ENCODE measurements at regions not wholly inside any gene's neighbourhood (a gene's known extent, or its start where the extent isn't known, plus 50 kb on each side); places are given as distances from the start of the nearest gene placed in this dataset.

DNA sequence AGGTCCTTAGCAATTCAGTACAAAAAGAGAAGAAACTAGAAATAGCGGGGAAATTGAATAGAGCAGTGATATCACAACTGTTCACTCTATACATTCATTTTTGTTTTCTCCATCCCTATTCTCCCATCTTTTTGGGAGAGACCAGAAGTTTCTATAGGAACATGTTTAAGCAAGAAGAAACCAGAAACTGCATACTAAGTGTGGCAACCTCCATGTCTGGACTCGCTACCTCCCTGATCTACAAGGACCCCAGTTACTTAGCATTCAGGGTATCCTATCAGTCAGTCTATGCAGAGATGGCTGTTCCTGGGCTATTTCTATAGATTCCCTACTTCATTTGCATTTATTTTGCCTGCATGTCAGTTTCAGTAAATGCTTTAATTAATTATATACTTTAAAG lies 178.6 kb downstream of the PHLDA1 start:
- in situ Hi-C loops (cut with HindIII; ENCODE audit: low pct_unique_long_range_greater_than_20kb, low sequenced_read_pairs) = no loop called here
- DNase-seq (ENCODE audit: low read depth) = no peak

DNA sequence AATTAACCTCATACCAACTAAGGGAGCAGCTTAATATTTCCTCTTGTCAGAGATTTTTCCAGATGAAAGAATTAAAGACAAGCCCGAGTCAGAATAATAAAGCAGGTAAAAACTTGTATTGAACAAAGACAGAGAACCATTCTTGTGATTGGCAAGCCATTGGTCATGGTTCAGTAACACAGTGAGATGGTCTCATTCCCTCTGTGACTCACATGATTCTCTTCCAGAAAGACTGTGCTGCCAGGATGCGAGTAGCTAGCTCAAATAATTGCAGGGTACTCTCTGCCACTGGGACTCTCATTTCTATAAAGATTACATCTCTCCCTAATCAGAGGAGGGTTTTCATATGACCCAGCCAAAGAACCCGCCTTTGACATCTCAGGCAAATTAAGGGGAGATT lies 179.4 kb downstream of the PHLDA1 start:
- in situ Hi-C loops (cut with HindIII; ENCODE audit: low pct_unique_long_range_greater_than_20kb, low sequenced_read_pairs) = no loop called here
- peak; percentile 60 for DNase-seq (ENCODE audit: low read depth)

DNA sequence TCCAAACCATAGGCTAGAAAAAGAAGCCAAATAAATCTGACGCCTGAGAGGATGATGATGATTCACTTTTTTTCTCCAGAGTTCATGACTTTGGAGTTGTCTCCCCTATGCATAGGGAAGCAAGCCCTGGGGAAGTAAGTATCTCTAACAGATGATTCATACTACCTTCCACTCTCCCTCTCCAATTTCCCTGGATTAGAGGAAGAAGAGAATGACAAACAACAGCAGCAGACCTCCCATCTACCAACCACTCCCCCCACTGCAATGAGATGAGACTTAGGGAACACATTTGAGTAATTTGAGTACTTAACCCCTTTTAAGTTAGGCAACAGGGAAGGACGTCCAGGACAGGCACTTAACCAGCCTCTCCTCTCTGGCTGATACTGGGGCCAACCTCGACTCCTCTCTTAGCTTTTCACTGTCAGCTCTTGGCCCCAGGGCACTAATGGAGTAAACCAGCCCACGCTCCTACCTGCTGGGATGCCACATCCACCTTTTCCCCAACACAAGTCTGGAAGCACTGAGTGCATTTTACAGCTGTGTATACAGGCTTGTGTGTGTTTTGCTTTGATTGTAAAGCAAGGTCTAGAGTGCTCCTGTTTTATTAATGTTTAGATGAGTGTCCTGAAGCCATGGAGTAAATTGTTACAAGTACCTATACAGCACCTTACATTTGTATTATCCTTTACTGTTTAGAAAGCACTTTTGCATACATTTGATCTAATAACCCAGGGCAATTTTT lies 180.7 kb downstream of the PHLDA1 start:
- DNase-seq (ENCODE audit: low read depth) = peak; percentile 27
- in situ Hi-C loops (cut with HindIII; ENCODE audit: low pct_unique_long_range_greater_than_20kb, low sequenced_read_pairs) = no loop called here

DNA sequence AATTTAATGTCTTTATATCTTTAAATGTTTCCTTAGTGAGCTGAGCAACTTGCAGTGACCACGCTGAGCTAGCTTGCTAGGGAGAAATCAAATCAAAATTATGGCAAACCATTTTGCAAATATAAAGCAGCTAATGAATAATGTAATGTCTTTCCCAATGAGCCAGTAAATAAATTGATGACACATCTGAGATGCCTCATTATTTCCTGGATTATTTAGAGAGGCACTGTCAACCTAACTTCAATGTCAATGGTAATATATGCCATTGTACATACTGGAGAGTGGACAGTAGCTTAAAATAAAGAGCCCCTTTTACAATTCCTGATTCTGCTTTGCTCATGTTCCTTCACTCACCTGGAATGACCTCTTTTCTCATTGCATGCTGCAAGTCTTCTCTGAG lies 182.6 kb downstream of the PHLDA1 start:
- DNase-seq (ENCODE audit: low read depth) = no peak
- in situ Hi-C loops (cut with HindIII; ENCODE audit: low pct_unique_long_range_greater_than_20kb, low sequenced_read_pairs) = no loop called here

DNA sequence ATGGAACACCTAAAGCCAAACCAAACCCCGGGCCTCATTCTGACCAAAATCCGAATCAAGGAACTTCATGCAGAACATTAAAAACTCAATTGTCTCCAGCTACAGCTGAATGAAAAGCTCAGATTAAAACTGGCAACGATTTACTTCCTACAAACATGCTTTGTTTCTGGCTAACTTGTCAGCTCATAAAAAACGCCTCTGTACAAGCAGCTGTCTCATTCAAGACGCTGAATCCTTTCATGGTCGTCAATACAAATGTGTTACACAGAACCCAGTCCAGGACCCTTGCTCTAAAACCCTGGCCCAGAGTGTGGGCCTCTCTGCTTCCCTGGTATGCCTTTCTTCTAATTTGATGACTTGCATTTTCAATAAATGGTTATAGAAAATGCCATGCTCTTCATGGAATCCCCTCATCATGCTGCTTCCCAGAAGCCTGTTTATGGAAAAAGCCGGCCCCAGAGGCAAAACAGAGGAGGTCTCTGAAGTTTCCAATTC lies 183.1 kb downstream of the PHLDA1 start:
- DNase-seq (ENCODE audit: low read depth) = no peak
- in situ Hi-C loops (cut with HindIII; ENCODE audit: low pct_unique_long_range_greater_than_20kb, low sequenced_read_pairs) = no loop called here

DNA sequence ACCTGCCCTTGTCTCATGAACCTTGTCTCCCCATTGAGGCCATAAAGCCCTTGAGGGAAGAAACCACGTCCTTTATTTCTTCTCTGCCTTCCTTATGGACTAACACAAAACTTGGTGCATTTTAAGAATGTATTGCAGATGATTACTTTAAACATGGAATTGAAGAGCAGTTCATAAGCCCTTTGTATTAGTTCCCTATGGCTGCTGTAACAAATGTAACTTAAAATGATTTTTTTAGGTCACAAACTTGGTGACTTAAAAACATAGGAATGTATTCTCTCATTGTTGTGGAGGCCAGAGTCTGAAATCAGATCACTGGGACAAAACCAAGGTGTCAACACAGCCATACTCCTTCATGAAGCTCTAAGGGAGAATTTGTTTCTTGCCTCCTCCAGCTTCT lies 185.5 kb downstream of the PHLDA1 start:
- DNase-seq (ENCODE audit: low read depth) = no peak
- in situ Hi-C loops (cut with HindIII; ENCODE audit: low pct_unique_long_range_greater_than_20kb, low sequenced_read_pairs) = no loop called here

DNA sequence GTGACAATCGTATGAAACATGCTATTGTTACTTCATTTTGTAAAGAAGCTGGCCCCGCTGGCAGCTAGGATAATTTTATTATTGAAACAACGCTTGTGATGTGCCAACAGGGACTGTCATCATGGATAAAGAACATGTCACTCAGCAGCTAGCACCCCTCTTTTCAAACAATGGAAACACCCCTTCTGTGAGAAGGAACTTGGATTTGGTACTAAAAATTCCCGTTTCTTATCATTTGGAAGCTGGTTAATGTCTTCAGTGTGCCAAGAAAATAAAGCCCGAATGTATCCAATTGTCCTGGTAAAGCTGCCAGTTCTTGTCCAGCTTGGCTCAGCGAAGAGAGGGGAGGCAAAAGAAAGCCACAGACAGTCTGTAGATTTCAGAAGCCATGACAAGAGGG lies 186.6 kb downstream of the PHLDA1 start:
- in situ Hi-C loops (cut with HindIII; ENCODE audit: low pct_unique_long_range_greater_than_20kb, low sequenced_read_pairs) = no loop called here

DNA sequence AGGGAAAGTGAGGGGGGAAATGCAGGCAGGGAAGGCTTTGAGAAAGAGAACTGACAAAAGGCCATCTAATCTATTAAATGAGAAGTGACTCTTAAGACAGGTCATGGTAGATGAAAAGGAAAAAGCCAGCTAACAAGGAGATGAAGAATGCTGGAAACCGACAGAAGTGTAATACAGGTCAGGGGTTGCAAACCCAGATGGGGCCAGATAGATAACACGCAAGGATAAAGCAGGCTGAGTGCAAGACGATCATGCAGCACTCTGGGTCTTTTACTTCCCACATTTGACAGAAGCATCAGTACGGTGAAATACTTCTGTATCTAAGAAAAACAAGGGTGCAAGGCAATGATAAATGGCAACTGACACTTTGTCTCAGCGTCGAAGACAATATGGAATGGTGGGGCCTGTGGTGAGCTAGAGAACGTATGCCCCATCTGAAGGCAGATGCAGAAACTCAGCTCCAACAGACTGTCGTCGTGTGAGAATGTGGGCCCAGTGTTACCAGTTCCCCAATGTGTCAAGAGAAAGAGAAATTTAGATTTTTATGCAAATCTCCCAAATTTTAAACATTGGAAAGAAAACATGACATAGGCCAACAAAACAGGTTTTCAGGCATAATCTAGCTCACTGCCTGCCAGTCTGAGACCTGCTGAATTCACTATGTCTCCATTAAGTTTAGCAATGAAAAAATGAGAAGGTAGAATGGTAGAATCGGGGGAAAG lies 187.4 kb downstream of the PHLDA1 start:
- DNase-seq (ENCODE audit: low read depth) = no peak
- in situ Hi-C loops (cut with HindIII; ENCODE audit: low pct_unique_long_range_greater_than_20kb, low sequenced_read_pairs) = no loop called here

More for the DNA sequence above, 186.6 kb downstream of the PHLDA1 start:
- no peak for DNase-seq (ENCODE audit: low read depth)

DNA sequence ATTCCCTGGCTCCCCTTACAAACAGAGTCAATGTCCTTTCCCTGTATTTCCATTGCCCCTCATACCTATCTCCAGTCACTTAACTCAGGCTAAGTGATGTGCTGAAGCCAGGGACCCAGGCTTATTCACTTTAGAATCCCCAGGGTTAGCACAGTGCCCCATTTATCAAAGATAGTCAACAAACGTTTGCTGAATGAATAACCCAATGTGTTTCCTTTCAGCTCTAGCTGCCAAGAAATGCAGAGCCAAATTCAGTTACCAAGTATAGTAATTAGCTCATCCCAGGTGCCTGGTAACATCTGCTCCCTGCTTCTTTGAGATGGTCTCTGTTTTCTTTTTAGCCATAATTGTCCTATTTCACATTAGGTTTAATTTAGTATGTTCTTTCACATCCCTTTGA lies 189.5 kb downstream of the PHLDA1 start:
- in situ Hi-C loops (cut with HindIII; ENCODE audit: low pct_unique_long_range_greater_than_20kb, low sequenced_read_pairs) = no loop called here
- DNase-seq (ENCODE audit: low read depth) = no peak

DNA sequence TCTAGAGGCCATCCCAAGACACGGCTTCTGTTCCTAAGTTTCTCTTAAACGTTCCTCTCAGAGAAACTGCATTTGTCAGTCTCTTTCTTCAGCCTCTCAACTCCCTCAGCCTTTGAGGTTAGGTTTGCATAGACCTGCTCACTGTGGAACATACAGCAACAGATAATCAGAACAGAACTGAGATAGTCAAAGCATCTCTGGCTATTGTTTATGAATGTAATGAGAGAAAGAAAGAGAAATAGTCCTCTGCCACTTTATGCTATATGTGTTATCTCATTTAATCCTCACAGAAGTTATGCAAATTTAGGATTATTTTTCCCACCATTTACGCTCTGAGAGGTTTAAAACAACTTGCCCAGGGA lies 190.6 kb downstream of the PHLDA1 start:
- in situ Hi-C loops (cut with HindIII; ENCODE audit: low pct_unique_long_range_greater_than_20kb, low sequenced_read_pairs) = no loop called here
- no peak for DNase-seq (ENCODE audit: low read depth)

DNA sequence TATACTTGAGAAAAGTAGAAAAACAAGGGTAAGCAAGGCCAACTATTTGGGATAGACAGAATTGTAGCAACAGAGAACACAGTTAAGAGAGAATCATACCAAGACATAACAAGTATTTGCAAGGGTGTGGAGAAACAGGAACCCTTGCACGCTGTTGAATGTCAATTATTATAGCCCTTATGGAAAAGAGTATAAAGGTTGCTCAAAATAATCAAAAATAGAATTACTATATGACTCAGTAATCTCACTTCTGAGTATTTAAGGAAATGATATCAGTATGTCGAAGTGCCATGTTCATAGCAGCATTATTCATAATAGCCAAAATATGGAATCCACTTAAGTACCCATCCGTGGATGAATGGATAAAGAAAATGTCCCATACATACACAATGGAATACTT lies 193.3 kb downstream of the PHLDA1 start:
- in situ Hi-C loops (cut with HindIII; ENCODE audit: low pct_unique_long_range_greater_than_20kb, low sequenced_read_pairs) = no loop called here
- no peak for DNase-seq (ENCODE audit: low read depth)

DNA sequence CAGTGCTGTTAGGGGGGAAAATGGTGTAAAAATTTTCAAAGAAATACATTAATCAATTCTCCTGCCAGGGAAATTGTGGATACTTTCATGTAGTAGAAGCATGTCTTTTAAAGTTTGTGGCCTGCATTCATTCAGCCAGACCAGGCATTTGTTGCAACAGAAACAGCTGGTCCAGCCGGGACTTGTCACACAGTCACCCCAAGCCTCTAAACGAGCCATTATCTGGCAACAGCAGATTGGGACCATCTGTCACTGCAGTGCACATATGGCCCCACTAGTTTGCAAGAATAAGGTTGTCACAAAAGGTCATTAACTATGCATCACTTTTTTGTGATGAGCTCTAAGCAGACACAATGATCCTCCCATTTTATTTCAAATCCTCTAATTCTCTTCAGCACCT lies 193.9 kb downstream of the PHLDA1 start:
- in situ Hi-C loops (cut with HindIII; ENCODE audit: low pct_unique_long_range_greater_than_20kb, low sequenced_read_pairs) = no loop called here
- no peak for DNase-seq (ENCODE audit: low read depth)

DNA sequence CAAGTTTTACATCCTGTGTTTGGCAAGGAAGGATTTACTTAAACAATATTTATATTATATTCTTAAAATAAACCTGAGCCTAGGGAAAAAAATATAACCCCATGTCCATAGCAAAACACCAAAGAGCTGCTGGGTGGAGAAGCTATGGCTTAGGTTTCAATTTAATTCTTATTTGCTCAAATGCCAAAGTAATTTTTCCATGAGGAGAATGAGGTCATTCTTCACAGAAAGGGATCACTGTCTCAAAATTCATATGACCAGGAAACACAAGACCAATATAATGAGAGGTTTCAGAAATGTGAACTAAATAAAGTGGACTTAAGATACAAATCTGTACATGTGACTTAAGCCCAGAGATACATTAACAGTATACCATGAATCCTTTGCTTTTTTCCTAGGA lies 195.0 kb downstream of the PHLDA1 start:
- DNase-seq (ENCODE audit: low read depth) = no peak
- in situ Hi-C loops (cut with HindIII; ENCODE audit: low pct_unique_long_range_greater_than_20kb, low sequenced_read_pairs) = no loop called here

DNA sequence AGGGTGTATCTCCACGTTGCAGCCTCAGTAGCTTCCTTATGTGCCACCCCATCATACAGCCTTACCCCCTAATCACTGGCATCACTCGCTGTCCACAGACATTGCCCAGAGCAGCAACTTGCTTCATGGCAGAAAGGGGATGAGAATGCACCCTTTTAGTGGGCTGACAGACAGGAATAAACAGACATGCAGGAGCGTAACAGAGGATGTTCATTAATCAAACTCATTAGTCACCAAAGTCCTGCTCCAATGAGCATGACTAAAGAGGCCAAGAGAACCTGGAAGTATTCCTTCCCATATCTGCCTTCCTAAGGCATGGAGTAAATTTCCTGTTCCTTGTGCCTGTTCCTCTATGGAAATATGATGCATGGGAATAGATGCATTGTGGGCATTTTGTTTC lies 197.0 kb downstream of the PHLDA1 start:
- in situ Hi-C loops (cut with HindIII; ENCODE audit: low pct_unique_long_range_greater_than_20kb, low sequenced_read_pairs) = no loop called here
- DNase-seq (ENCODE audit: low read depth) = peak; percentile 84

DNA sequence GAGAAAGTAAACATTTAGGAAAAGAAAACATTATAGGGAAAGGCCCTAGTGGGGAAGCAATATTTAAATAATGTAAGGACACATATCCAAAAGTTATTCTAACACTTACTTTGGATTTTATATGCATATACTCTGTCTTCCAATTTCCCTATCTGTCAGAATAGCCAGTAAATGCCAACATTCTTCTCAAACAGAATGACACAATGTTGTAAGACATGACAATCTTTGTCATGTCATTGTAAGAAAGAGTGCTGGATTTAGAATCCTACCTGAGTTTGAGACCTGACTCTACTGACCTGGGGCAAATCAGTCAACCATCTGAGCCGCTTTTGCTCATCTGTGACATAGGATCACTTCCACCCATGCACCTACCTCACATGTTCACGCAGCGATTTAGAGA lies 198.3 kb downstream of the PHLDA1 start:
- no peak for DNase-seq (ENCODE audit: low read depth)
- in situ Hi-C loops (cut with HindIII; ENCODE audit: low pct_unique_long_range_greater_than_20kb, low sequenced_read_pairs) = no loop called here

DNA sequence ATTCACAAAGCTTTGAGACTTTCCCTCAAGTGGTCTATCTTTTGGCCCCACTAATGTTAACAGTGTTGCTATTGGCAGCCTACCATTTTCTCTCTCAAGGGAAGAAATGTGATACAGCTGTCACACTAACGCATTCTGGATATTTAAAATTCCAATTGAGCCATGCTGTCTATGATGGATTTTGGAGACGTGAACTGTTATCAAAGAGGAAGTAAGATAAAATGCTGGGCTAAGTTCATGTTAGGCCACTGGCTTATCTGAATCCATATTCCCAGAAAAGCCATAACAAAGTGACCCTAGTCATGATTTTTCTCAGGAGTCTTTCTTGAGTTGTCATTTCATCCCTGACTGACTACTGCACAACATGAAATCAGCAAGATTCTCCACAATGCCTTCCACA lies 200.2 kb downstream of the PHLDA1 start:
- in situ Hi-C loops (cut with HindIII; ENCODE audit: low pct_unique_long_range_greater_than_20kb, low sequenced_read_pairs) = no loop called here
- DNase-seq (ENCODE audit: low read depth) = no peak

DNA sequence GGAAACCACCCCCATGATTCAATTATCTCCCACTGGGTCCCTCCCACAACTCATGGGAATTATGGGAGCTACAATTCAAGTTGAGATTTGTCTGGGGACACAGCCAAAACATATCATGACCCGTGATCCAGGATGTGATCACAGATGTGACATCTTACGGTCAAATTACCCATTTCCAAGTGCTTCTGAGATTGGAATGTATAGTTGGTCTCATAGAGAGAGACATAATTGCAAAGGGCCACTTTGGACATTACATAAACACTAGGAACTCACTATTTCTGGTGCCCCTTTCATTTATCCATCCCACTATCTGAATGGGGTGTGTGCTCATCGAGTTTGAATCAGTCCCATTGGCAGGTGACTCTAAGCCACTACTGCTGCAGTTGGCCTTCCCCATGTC lies 204.5 kb downstream of the PHLDA1 start:
- in situ Hi-C loops (cut with HindIII; ENCODE audit: low pct_unique_long_range_greater_than_20kb, low sequenced_read_pairs) = no loop called here
- DNase-seq (ENCODE audit: low read depth) = no peak

DNA sequence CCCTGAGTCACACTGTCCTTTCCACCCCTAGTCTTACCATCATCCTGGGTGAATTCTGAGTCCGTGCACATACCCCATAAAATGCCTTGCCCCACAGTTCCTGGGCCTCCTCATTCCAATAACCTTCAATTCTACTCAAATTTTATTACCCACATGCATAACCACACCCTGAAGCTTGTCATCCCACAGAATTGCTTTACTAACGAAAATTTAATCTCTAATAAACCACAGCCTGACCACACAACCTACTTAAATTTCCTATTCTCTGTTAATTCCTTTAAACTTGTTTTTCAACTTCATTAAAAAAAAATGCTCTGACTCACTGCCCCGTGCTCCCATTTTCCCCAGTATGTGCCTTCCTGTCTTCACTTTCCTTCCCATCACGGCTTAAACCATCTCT lies 205.9 kb downstream of the PHLDA1 start:
- in situ Hi-C loops (cut with HindIII; ENCODE audit: low pct_unique_long_range_greater_than_20kb, low sequenced_read_pairs) = no loop called here
- peak; percentile 89 for DNase-seq (ENCODE audit: low read depth)

DNA sequence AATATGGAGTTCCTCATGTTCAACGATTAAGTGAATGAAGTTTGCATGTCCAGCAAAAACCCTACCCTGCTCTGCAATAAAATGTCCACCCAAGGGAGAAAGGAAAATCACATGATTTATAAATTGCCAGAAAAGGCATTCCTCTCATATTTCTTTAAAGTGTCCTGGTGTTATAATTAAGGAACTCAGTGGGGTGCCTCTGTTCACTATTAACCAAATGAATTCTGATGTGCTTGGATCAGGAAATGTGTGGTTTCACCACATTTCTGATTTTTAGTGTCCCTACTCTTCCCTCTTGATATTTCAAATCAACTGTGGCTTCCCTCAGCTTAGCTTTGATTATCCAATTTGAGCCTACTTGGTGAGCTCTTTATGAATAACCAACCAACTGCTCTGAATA lies 208.1 kb downstream of the PHLDA1 start:
- in situ Hi-C loops (cut with HindIII; ENCODE audit: low pct_unique_long_range_greater_than_20kb, low sequenced_read_pairs) = no loop called here
- peak; percentile 42 for DNase-seq (ENCODE audit: low read depth)

DNA sequence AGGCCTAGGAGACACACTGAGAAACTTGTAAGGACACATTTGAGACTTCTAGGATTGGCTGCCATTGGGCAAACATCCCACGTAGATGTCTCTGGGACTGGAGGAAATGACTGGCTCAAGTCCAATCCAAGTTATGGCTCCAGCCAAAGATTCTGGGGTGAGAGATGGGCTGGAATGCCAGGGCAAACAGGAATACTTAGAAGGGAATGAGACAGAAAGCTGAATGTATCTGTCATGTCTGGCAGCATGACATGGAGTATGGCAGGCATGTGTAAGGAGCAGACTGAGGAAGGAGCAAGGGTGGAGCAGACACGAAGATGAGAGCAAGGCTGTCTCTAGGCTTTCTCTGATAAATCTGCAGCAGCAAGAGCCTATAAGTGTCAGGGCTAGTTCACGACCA lies 209.2 kb downstream of the PHLDA1 start:
- in situ Hi-C loops (cut with HindIII; ENCODE audit: low pct_unique_long_range_greater_than_20kb, low sequenced_read_pairs) = no loop called here

More for the DNA sequence above, 209.2 kb downstream of the PHLDA1 start:
- no peak for DNase-seq (ENCODE audit: low read depth)
